ENCODE measurements at regions not wholly inside any gene's neighbourhood (a gene's known extent, or its start where the extent isn't known, plus 50 kb on each side); places are given as distances from the start of the nearest gene placed in this dataset.
A peak's percentile ranks its signal among the peaks of the same experiment; 100 is the strongest.

DNA sequence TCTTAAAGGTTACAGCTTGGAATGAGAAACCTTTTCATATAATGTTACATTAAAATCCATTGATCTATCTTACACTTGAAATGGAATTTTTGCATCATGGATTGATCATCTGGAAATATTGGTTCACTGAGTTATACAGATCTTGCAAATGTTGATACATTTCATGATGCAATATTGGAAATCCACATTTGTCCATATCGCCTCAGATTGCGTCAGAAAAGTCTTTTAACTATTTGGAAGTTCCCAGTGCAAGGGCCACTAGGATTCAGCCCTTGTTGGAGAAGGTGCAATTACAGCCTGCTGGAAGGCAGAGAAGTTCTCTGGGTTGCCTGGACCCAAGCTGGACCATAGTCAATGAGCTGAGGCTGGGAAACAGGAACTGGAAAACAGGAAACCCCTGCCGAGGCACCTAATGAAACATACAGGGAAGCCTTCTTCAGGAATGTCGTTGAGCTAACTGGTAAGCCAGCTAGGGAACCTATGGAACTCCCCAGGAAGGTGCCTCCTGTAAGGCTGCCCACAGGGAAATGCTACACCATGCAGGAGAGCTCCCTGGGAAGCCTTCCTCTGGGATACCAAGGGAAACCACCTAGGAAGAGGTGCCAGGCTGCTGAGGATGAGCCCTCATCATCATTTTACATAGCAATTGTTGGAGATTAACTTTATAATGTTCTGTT is 600.4 kb upstream of the CADM1 start:
- H3K9me3 ChIP-seq (ENCODE audit: low read length) = no peaks in the 10 kb centered on the region
- POLR2A ChIA-PET = no interaction called here
- H2AFZ ChIP-seq (ENCODE audit: low read length) = no peak overlapping the region
- H3K27me3 ChIP-seq (ENCODE audit: control insufficient read depth in 1 of 2, insufficient read depth in 2 of 2, low read length in 2 of 2) = peaks cover 0 to 18% of the 10 kb centered on the region in 2 experiments; a peak in 2 of 5 replicates
- no peaks in the 10 kb centered on the region for H3K36me3 ChIP-seq (replicated peaks in 1 of 2; ENCODE audit: control insufficient read depth in 1 of 2, insufficient read depth in 2 of 2, low read length in 2 of 2)
- CTCF ChIA-PET (ENCODE audit: low intra/inter-chr PET ratio, low total read pairs) = no interaction called here
- no peak overlapping the region for H3K9ac ChIP-seq (ENCODE audit: insufficient read depth, low read depth, low read length)
- H3K4me2 ChIP-seq (ENCODE audit: low read depth, low read length) = no peak overlapping the region
- DNase-seq (ENCODE audit: low spot score) (no peak), FAIRE-seq (no peak), ATAC-seq (no peak)
- TF ChIP-seq FOXA1 (IDR thresholded peaks at IDR 0.05) (no peak), FOXA1 (CRISPR knock-in tag; IDR thresholded peaks at IDR 0.05) (no peak), KLF13 (CRISPR knock-in tag; IDR thresholded peaks at IDR 0.05) (no peak), ATF7 (IDR thresholded peaks at IDR 0.05) (peak; percentile 6; the same call in 1 of the 2 replicates), ATF7 (CRISPR knock-in tag; IDR thresholded peaks at IDR 0.05) (no peak), CEBPB (IDR thresholded peaks at IDR 0.05; ENCODE audit: borderline replicate concordance, low read depth, low read length) (peak; percentile 68; the same call in 1 of the 2 replicates), MXI1 (IDR thresholded peaks at IDR 0.05; ENCODE audit: borderline replicate concordance, low read depth, low read length) (no peak)
- TF ChIP-seq, protein P1, sequence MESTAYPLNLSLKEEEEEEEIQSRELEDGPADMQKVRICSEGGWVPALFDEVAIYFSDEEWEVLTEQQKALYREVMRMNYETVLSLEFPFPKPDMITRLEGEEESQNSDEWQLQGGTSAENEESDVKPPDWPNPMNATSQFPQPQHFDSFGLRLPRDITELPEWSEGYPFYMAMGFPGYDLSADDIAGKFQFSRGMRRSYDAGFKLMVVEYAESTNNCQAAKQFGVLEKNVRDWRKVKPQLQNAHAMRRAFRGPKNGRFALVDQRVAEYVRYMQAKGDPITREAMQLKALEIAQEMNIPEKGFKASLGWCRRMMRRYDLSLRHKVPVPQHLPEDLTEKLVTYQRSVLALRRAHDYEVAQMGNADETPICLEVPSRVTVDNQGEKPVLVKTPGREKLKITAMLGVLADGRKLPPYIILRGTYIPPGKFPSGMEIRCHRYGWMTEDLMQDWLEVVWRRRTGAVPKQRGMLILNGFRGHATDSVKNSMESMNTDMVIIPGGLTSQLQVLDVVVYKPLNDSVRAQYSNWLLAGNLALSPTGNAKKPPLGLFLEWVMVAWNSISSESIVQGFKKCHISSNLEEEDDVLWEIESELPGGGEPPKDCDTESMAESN (CRISPR knock-in tag; conservative IDR thresholded peaks at IDR 0.05) = no peak
- TF ChIP-seq, protein P2, sequence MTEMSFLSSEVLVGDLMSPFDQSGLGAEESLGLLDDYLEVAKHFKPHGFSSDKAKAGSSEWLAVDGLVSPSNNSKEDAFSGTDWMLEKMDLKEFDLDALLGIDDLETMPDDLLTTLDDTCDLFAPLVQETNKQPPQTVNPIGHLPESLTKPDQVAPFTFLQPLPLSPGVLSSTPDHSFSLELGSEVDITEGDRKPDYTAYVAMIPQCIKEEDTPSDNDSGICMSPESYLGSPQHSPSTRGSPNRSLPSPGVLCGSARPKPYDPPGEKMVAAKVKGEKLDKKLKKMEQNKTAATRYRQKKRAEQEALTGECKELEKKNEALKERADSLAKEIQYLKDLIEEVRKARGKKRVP (CRISPR knock-in tag; IDR thresholded peaks at IDR 0.05) = peak in 1 of 2 experiments; percentile 25; a peak in 1 of 4 replicates
- no peak overlapping the region for H3K27ac ChIP-seq (ENCODE audit: extremely low read length, insufficient read depth, low read length)
- 35% methylated on average over 4 of the region's 4 CpGs for WGBS (ENCODE audit: low lambda C conversion rate)
- no TSS peak for BruUV-seq (replicated peaks)
- no peaks in the 10 kb centered on the region for H3K4me1 ChIP-seq (ENCODE audit: insufficient read depth, low read length)
- no peak overlapping the region for H3K4me3 ChIP-seq (replicated peaks in 1 of 3; ENCODE audit: insufficient read depth in 1 of 3, low read depth in 2 of 3, low read length in 3 of 3)
- intact Hi-C loops (cut with micrococcal nuclease; ENCODE audit: unreplicated experiment) (no loop called here), in situ Hi-C loops (cut with HindIII; ENCODE audit: extremely low pct_ligation_motif_present, low pct_unique_long_range_greater_than_20kb) (no loop called here)
- no peaks in the 10 kb centered on the region for H3K79me2 ChIP-seq (ENCODE audit: insufficient read depth, low read length)
- no peaks in the 10 kb centered on the region for H4K20me1 ChIP-seq (ENCODE audit: insufficient read depth, low read length)

Measured in HepG2 (cell line).